GM18907 (cell line): ENCODE measurements at regions not wholly inside any gene's neighbourhood (a gene's known extent, or its start where the extent isn't known, plus 50 kb on each side); places are given as distances from the start of the nearest gene placed in this dataset.
A peak's percentile ranks its signal among the peaks of the same experiment; 100 is the strongest.
"Not testable (repeated sequence)": the region's sequence is repeated elsewhere in the genome, so short reads cannot be mapped to it uniquely, and the experiment has no call there.

ENCODE experiments used
- ATAC-seq: cut with Tn5 transposase; IDR thresholded peaks from one replicate; pipeline ENCODE4 v1.9.1; 2021; ENCODE audit warnings: mild to moderate bottlenecking, moderate library complexity; ENCODE audit not compliant: unreplicated experiment

DNA sequence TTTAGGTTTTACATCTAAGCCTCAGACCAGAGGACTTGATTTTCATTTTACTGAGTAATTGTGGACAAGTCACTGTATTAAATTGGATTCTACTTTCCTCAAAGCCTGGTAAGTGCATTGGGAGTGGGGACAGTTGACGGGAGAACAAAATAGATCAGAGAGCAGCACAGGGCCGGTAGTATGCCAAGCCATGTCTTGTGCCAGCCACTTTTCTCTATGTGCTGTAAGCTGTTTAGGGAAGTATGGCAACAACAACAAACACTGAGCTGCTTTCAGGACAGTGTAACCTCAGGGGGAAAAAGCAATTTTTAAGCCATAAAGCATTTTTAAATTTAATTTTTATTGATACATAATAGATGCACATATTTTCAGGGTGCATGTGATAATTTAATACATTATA is 365.9 kb upstream of the IGFBP3 start:
- ATAC-seq: no peak

- ATAC-seq: no peak
These were observed 365.3 kb upstream of the IGFBP3 start for GRCh38 chr7:46286356-46286755.

- no peak for ATAC-seq
These were observed 364.8 kb upstream of the IGFBP3 start for GRCh38 chr7:46285878-46286277.

GRCh38 chr7:46283852-46284251 is 362.8 kb upstream of the IGFBP3 start:
- no peak for ATAC-seq

- ATAC-seq: peak; percentile 69
These were observed 361.1 kb upstream of the IGFBP3 start for GRCh38 chr7:46282155-46282554.

GRCh38 chr7:46281071-46281470 is 360.0 kb upstream of the IGFBP3 start:
- no peak for ATAC-seq

DNA sequence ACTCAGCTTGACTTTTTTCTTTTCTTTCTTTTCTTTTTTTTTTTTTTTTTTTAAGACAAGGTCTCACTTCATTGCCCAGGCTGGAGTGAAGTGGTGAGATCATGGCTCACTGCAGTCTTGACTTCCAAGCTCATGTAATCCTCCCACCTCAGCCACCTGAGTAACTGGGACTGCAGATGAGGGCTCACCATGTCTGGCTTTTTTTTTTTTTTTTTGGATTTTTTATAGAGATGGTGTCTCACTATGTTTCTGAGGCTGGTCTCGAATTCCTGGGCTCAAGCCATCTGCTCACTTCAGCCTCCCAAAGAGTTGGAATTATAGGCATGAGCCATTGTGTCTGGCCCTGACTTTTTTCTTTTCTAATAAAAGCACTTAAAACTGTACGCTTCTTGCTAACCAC is 358.2 kb upstream of the IGFBP3 start:
- ATAC-seq: no peak

GRCh38 chr7:46264646-46265045 is 343.6 kb upstream of the IGFBP3 start:
- no peak for ATAC-seq

GRCh38 chr7:46261638-46262037 is 340.6 kb upstream of the IGFBP3 start:
- ATAC-seq: not testable (repeated sequence)

DNA sequence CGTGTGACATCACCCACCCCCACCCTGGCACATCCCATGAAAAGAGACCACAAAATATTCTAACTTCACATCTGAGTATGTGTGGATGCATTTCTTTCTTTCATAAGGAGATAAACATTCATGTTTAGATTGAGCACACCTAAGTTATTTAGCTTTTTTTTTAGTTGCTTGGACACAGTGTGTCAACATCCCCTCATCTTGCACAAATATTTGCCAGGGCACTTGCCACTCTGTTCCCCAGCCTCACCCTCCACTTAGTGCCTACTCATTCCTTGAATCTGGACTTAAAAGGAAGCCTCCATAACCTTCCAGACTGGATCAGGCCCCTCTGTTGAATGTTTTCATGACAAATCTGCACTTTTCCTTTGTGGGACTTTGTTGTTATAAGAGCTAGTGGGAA is 338.9 kb upstream of the IGFBP3 start:
- no peak for ATAC-seq

DNA sequence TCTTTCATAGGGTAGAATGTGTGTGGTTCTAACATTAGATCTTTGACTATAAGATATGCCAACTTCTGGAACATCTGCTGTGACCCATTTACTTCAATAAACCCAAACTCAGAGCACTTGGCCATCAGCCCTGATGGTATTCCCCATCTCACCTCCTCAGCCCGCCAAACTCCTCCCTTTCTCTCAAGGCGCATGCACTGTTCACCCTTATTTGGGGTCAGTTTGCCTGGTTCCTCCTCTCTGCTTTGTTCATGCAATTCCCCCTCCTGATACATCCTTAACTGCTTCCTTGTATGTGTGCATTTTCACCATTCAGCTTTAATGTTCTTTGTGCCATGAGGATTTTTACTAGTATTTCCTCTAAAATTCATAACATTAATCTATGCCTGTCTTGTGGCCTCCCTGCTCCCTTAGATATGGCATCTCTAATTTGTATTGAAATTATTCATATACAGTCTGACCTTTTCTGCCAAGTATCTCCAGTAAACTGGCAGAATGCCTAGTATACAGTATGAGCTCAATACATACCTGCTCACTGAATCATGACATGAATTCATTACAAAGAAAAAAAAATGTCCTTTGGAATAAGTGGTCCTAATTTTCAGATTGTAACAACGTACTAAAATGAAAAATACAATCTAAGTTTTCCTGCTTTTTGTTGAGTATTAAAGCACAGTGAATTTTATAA is 336.8 kb upstream of the IGFBP3 start:
- no peak for ATAC-seq

DNA sequence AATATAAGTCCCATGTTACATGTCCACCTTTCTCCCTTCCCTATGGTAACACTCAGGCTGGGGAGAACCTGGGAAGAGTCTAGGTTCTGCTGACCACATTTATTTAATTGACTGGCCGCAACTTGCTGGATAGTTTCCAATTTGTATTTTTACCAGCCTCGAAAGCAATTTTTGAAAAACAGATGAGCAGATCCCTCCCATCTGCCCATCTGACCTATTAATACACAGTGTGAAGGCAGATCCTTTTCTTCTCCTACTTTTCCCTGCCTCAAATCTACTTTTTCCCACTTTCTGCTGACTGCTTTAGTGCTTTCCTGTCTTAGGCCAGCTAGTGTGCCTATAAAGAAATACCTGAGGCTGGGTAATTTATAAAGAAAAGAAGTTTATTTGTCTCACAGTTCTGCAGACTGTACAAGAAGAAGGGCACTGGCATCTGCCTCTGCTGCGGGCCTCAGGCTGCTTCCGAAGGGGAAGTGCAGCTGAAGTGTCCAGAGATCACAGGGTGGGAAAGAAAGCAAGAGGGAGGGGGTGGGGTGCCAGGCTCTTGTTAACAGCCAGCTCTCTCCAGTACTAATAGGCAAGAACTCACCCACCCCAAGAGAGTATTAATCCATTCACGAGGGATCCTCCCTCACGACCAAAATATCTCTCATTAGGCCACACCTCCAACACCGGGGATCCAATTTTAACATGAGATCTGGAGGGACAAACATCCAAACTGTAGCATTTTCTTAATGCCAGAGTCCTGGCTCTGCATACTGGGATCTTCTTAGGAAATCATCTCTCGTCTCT is 336.0 kb upstream of the IGFBP3 start:
- ATAC-seq: no peak

- ATAC-seq: no peak
These were observed 332.4 kb upstream of the IGFBP3 start for GRCh38 chr7:46253520-46253919.

DNA sequence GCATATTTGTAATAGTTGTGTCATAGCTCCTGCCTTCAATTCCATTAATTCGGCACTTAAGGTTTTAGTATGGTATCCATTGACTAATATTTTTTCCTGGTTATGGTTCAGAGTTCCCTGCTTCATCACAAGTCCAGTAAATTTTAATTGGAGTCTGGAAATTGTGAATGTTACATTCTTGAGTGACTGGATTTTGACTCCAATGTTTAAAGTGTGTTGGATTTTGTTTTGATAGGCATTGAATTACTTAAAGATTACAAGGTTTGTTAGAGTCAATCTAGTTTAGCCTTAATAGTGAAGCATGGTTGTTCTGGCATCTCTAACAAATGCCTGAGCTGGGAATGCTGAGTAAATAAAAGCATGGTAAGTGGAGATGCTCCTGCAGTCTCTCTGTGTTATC is 326.6 kb upstream of the IGFBP3 start:
- ATAC-seq: no peak

GRCh38 chr7:46245586-46246111 is 324.6 kb upstream of the IGFBP3 start:
- no peak for ATAC-seq

- ATAC-seq: no peak
These were observed 323.7 kb upstream of the IGFBP3 start for GRCh38 chr7:46244757-46245156.

DNA sequence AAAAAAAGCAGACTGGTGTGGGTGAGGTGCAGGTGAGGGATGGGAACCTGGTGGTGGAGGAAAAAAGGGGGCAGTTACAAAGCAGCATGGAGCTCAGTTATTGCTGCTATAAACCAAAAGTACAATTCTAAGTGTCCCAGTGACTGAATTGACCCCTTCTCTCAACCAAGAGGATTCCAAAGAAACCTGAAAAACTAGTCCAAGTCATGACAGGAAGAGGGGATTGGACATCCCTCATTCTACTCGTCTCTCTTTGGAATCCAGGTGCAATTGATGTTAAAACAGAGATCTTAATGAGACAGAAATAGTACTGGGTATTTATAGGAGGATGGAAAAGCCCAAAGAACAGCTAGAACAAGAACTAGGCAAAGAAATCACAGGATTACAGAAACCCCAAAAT is 322.3 kb upstream of the IGFBP3 start:
- no peak for ATAC-seq

GRCh38 chr7:46239846-46240245 is 318.8 kb upstream of the IGFBP3 start:
- no peak for ATAC-seq

DNA sequence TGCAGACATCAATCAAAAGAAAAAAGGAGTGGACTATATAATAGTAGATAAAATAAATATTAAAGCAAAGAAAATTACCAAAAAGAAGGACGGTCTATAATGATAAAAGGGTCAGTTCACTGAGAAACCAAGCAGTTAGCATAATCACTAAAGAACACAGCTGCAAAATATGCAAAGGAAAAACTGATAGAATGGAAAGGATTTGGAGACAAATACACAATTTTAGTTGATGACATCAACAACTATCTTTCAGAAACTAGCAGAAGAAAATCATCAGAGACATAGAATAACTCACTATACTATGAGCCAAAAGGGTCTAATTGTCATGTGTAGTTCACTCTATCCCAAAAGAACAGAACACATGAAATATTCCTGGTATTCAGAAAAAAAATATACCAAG is 316.4 kb upstream of the IGFBP3 start:
- no peak for ATAC-seq

DNA sequence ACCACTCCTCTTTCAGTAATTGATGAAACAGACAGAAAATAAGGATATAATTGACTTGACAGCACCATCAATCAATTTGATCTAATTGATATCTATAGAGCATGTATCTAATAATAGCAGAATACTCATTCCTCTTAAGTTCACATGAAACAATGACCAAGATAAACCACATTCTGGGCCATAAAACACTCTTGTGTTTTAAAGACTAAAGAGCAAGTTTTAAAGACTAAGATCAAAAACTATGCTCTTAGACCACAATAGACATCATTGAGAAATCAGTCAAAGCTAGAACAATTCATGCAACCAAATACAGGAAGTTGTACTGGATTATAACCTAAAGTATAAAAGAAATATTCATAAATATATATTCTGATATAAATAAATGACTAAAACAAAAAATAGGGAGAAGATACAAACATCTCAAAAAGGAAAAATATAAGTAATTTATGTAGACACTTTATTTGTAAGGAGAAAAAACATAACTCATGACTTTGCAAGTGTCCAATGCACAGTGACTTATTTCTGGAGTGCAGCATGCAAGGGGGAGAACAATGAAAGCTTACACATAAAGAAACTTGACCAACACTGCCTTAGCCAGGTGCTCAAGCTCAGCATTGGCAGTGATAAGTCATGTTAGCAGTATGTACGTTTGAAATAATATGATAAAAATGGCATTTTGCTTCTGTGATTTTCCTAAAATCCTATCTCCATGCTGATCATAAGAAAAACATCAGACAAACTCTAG is 312.7 kb upstream of the IGFBP3 start:
- peak; percentile 77 for ATAC-seq

- ATAC-seq: no peak
These were observed 309.9 kb upstream of the IGFBP3 start for GRCh38 chr7:46230990-46231305.
